HEK293 (cell line): ENCODE measurements at regions not wholly inside any gene's neighbourhood (a gene's known extent, or its start where the extent isn't known, plus 50 kb on each side); places are given as distances from the start of the nearest gene placed in this dataset.
"Not testable (repeated sequence)": the region's sequence is repeated elsewhere in the genome, so short reads cannot be mapped to it uniquely, and the experiment has no call there.

Experiments used
- CTCF ChIA-PET: fragments of 350-600 bp; formaldehyde crosslinking; extraction: SDS; loops from one replicate; lab custom pipeline; 2021; ENCODE audit warnings: antibody characterized with exemption; lab: Yijun Ruan, JAX
- POLR2A ChIA-PET: fragments of 300-600 bp; formaldehyde crosslinking; extraction: SDS; loops from one replicate; lab custom pipeline; 2020; ENCODE audit warnings: antibody characterized with exemption, inconsistent platforms; lab: Yijun Ruan, JAX
- H3K27ac ChIP-seq: fragments of 200-500 bp; sonication (Bioruptor generic); 2 replicates; pipeline ENCODE4 v1.5.1; 2014; ENCODE audit warnings: low read depth, low read length, control low read depth, inconsistent platforms; ENCODE audit errors: extremely low read depth
- H3K36me3 ChIP-seq, 2 experiments: fragments of 200-500 bp in 1 of 2; sonication (Bioruptor generic) in 1 of 2; 1 replicate in 1 of 2; 2 replicates in 1 of 2; pipeline ENCODE4 v1.5.1; 2014 to 2017; ENCODE audit warnings: inconsistent platforms in 2 of 2, low read length in 2 of 2; ENCODE audit not compliant: control insufficient read depth in 2 of 2, insufficient read depth in 1 of 2
- H3K4me1 ChIP-seq: fragments of 200-500 bp; sonication (Bioruptor generic); 2 replicates; pipeline ENCODE4 v1.5.1; 2014; ENCODE audit warnings: mild to moderate bottlenecking, low read length, inconsistent platforms; ENCODE audit not compliant: control insufficient read depth, insufficient read depth
- H3K4me3 ChIP-seq: 2 replicates; pipeline ENCODE4 v1.5.1; 2011; ENCODE audit warnings: low read depth, mild to moderate bottlenecking, control low read depth, low read length, moderate library complexity
- H3K9me3 ChIP-seq: fragments of 200-500 bp; sonication (Bioruptor generic); 2 replicates; pipeline ENCODE4 v1.5.1; 2014; ENCODE audit warnings: low read depth, low read length, inconsistent platforms; ENCODE audit not compliant: control insufficient read depth, insufficient read depth
- BCL11B ChIP-seq: fragments of 450-650 bp; formaldehyde crosslinking; IDR thresholded peaks from 2 replicates; pipeline ENCODE4 v1.5.1; 2016; ENCODE audit warnings: low read depth, missing biosample characterization, missing genetic modification characterization
- FEZF1 ChIP-seq: fragments of 450-650 bp; formaldehyde crosslinking; IDR thresholded peaks from 2 replicates; pipeline ENCODE4 v1.5.1; 2016; ENCODE audit warnings: missing biosample characterization, missing genetic modification characterization
- GLI2 ChIP-seq: fragments of 450-650 bp; formaldehyde crosslinking; IDR thresholded peaks from 2 replicates; pipeline ENCODE4; 2017; ENCODE audit warnings: missing biosample characterization, missing genetic modification characterization, low read depth, borderline replicate concordance
- PRDM1 ChIP-seq: fragments of 450-650 bp; formaldehyde crosslinking; IDR thresholded peaks from 2 replicates; pipeline ENCODE4; 2016; ENCODE audit warnings: missing biosample characterization, missing genetic modification characterization
- SCRT1 ChIP-seq: fragments of 450-650 bp; formaldehyde crosslinking; IDR thresholded peaks from 2 replicates; pipeline ENCODE4 v1.5.1; 2016; ENCODE audit warnings: missing biosample characterization, missing genetic modification characterization, borderline replicate concordance
- SCRT2 ChIP-seq: fragments of 450-650 bp; formaldehyde crosslinking; IDR thresholded peaks from 2 replicates; pipeline ENCODE4 v1.5.1; 2016; ENCODE audit warnings: missing biosample characterization, missing genetic modification characterization
- ZBTB7A ChIP-seq: fragments of 450-650 bp; formaldehyde crosslinking; IDR thresholded peaks from 2 replicates; pipeline ENCODE4 v1.5.1; 2016; ENCODE audit warnings: low read depth, missing biosample characterization, missing genetic modification characterization
- ZFP3 ChIP-seq: fragments of 450-650 bp; formaldehyde crosslinking; IDR thresholded peaks from 2 replicates; pipeline ENCODE4 v1.5.1; 2016; ENCODE audit warnings: low read depth, missing biosample characterization, missing genetic modification characterization
- ZNF155 ChIP-seq: fragments of 450-650 bp; formaldehyde crosslinking; IDR thresholded peaks from 2 replicates; pipeline ENCODE4 v1.5.1; 2016; ENCODE audit warnings: missing biosample characterization, missing genetic modification characterization
- ZNF426 ChIP-seq: fragments of 450-650 bp; formaldehyde crosslinking; IDR thresholded peaks from 2 replicates; pipeline ENCODE4 v1.5.1; 2017; ENCODE audit warnings: missing biosample characterization, missing genetic modification characterization, mild to moderate bottlenecking, inconsistent platforms, moderate library complexity
- ZNF664 ChIP-seq: fragments of 450-650 bp; formaldehyde crosslinking; IDR thresholded peaks from 2 replicates; pipeline ENCODE4 v1.5.1; 2016; ENCODE audit warnings: missing biosample characterization, missing genetic modification characterization
- ZNF785 ChIP-seq: fragments of 450-650 bp; formaldehyde crosslinking; IDR thresholded peaks from 2 replicates; pipeline ENCODE4 v1.5.1; 2016; ENCODE audit warnings: missing biosample characterization, missing genetic modification characterization
- TF ChIP-seq, protein P1 (sequence below): fragments of 450-650 bp; formaldehyde crosslinking; IDR thresholded peaks from 2 replicates; pipeline ENCODE4 v1.5.1; 2016; ENCODE audit warnings: missing biosample characterization, missing genetic modification characterization
- TF ChIP-seq, protein P2 (sequence below): fragments of 450-650 bp; formaldehyde crosslinking; IDR thresholded peaks from 2 replicates; pipeline ENCODE4 v1.5.1; 2016; ENCODE audit warnings: missing biosample characterization, missing genetic modification characterization
- TF ChIP-seq, protein P3 (sequence below): fragments of 450-650 bp; formaldehyde crosslinking; IDR thresholded peaks from 2 replicates; pipeline ENCODE4 v1.5.0; 2017; ENCODE audit warnings: missing biosample characterization, missing genetic modification characterization, borderline replicate concordance

DNA sequence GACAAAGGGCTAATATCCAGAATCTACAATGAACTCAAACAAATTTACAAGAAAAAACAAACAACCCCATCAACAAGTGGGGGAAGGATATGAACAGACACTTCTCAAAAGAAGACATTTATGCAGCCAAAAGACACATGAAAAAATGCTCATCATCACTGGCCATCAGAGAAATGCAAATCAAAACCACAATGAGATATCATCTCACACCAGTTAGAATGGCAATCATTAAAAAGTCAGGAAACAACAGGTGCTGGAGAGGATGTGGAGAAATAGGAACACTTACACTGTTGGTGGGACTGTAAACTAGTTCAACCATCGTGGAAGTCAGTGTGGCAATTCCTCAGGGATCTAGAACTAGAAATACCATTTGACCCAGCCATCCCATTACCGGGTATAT, 98.9 kb upstream of the WDR44 start:
- H3K27ac ChIP-seq, H3K36me3 ChIP-seq, H3K4me3 ChIP-seq, H3K9me3 ChIP-seq, H3K4me1 ChIP-seq, POLR2A ChIA-PET, CTCF ChIA-PET: not testable (repeated sequence)
- TF ChIP-seq SCRT1 (tag by site-specific recombination) (peak; percentile 62; the same call in 1 of the 2 replicates), SCRT2 (tag by site-specific recombination) (0 out of 2 replicates have a peak, but pooled peaks have one; percentile 62)

DNA sequence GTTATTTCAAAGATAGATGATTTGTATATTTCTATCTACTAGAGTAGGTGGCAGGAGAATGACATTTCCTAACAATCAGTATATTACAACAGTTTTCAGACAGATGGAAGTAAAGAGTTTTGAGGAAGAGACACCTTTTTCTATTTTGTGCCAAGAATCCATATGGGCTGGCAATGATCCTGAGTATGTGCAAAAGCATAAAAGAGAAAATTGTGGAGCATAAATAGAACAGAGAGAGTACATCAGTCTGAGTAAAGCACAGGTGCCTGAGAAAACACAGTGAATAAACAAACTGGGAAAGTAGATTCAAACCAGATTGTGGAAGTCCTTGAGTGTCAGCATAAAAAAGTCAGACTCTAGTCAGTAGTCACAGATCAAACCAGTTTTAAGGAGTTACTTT, 96.8 kb upstream of the WDR44 start:
- no peak overlapping the region for H3K4me3 ChIP-seq
- TF ChIP-seq, protein P1, sequence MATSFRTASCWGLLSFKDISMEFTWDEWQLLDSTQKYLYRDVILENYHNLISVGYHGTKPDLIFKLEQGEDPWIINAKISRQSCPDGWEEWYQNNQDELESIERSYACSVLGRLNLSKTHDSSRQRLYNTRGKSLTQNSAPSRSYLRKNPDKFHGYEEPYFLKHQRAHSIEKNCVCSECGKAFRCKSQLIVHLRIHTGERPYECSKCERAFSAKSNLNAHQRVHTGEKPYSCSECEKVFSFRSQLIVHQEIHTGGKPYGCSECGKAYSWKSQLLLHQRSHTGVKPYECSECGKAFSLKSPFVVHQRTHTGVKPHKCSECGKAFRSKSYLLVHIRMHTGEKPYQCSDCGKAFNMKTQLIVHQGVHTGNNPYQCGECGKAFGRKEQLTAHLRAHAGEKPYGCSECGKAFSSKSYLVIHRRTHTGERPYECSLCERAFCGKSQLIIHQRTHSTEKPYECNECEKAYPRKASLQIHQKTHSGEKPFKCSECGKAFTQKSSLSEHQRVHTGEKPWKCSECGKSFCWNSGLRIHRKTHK (tag by site-specific recombination), result no peak
- TF ChIP-seq ZNF785 (tag by site-specific recombination) (no peak), GLI2 (tag by site-specific recombination) (no peak), PRDM1 (no peak), BCL11B (tag by site-specific recombination) (no peak), ZBTB7A (tag by site-specific recombination) (no peak)
- TF ChIP-seq, protein P2, sequence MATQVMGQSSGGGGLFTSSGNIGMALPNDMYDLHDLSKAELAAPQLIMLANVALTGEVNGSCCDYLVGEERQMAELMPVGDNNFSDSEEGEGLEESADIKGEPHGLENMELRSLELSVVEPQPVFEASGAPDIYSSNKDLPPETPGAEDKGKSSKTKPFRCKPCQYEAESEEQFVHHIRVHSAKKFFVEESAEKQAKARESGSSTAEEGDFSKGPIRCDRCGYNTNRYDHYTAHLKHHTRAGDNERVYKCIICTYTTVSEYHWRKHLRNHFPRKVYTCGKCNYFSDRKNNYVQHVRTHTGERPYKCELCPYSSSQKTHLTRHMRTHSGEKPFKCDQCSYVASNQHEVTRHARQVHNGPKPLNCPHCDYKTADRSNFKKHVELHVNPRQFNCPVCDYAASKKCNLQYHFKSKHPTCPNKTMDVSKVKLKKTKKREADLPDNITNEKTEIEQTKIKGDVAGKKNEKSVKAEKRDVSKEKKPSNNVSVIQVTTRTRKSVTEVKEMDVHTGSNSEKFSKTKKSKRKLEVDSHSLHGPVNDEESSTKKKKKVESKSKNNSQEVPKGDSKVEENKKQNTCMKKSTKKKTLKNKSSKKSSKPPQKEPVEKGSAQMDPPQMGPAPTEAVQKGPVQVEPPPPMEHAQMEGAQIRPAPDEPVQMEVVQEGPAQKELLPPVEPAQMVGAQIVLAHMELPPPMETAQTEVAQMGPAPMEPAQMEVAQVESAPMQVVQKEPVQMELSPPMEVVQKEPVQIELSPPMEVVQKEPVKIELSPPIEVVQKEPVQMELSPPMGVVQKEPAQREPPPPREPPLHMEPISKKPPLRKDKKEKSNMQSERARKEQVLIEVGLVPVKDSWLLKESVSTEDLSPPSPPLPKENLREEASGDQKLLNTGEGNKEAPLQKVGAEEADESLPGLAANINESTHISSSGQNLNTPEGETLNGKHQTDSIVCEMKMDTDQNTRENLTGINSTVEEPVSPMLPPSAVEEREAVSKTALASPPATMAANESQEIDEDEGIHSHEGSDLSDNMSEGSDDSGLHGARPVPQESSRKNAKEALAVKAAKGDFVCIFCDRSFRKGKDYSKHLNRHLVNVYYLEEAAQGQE (tag by site-specific recombination), result no peak
- H3K9me3 ChIP-seq, result no peaks in the 10 kb centered on the region
- no peak overlapping the region for H3K27ac ChIP-seq
- H3K36me3 ChIP-seq, result no peaks in the 10 kb centered on the region
- H3K4me1 ChIP-seq, result no peaks in the 10 kb centered on the region
- POLR2A ChIA-PET, result no interaction called here
- CTCF ChIA-PET, result interaction anchor here (0.9 kb wide), 1 partner anchor 252 kb away, joined by 3 read pairs; no protein-coding TSS in a partner anchor

DNA sequence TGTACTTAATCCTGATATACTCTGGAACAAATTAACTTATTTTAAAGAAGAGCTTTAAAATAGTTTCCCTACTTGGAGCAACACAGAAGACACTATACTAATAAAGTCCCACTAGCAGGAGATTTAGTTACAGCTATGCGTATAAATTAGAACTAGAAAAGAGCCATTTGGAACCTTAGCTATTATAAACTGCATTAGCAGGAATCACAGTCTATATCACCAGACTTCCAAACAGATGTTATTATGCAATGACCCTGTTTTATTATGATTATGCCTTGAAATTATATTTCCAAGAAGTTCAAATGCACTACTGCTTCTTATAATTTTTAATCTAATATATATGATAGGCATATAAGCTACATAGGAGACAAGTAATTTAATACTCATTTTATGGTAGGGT, 95.5 kb upstream of the WDR44 start:
- CTCF ChIA-PET, result no interaction called here
- H3K27ac ChIP-seq, result no peak overlapping the region
- TF ChIP-seq, protein P3, sequence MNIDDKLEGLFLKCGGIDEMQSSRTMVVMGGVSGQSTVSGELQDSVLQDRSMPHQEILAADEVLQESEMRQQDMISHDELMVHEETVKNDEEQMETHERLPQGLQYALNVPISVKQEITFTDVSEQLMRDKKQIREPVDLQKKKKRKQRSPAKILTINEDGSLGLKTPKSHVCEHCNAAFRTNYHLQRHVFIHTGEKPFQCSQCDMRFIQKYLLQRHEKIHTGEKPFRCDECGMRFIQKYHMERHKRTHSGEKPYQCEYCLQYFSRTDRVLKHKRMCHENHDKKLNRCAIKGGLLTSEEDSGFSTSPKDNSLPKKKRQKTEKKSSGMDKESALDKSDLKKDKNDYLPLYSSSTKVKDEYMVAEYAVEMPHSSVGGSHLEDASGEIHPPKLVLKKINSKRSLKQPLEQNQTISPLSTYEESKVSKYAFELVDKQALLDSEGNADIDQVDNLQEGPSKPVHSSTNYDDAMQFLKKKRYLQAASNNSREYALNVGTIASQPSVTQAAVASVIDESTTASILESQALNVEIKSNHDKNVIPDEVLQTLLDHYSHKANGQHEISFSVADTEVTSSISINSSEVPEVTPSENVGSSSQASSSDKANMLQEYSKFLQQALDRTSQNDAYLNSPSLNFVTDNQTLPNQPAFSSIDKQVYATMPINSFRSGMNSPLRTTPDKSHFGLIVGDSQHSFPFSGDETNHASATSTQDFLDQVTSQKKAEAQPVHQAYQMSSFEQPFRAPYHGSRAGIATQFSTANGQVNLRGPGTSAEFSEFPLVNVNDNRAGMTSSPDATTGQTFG (tag by site-specific recombination), result no peak
- TF ChIP-seq ZFP3 (tag by site-specific recombination) (no peak), ZNF155 (no peak), ZNF664 (tag by site-specific recombination) (no peak), ZNF426 (no peak), FEZF1 (no peak)
- TF ChIP-seq, all 188 proteins: peak for 0
- POLR2A ChIA-PET, result no interaction called here
- no peaks in the 10 kb centered on the region for H3K9me3 ChIP-seq
- H3K36me3 ChIP-seq, result no peaks in the 10 kb centered on the region
- no peaks in the 10 kb centered on the region for H3K4me1 ChIP-seq
- H3K4me3 ChIP-seq, result no peak overlapping the region
